ENCODE measurements at regions not wholly inside any gene's neighbourhood (a gene's known extent, or its start where the extent isn't known, plus 50 kb on each side); places are given as distances from the start of the nearest gene placed in this dataset.

GRCh38 chr4:138405466-138405891 is 163.3 kb upstream of the SLC7A11 start:
- TF ChIP-seq CTCF (IDR thresholded peaks at IDR 0.05; ENCODE audit: unreplicated experiment) = no peak
- Mint-ChIP-seq H3K36me3 (ENCODE audit: insufficient read depth, unreplicated experiment) (no peaks in the 10 kb centered on the region), H3K4me1 (ENCODE audit: insufficient read depth, unreplicated experiment) (peaks cover 29% of the 10 kb centered on the region), H3K4me3 (ENCODE audit: unreplicated experiment) (no peak overlapping the region), H3K27me3 (ENCODE audit: insufficient read depth, unreplicated experiment) (no peaks in the 10 kb centered on the region), H3K27ac (ENCODE audit: low read depth, unreplicated experiment) (peak overlapping the region; percentile 1), H3K9me3 (ENCODE audit: unreplicated experiment) (no peaks in the 10 kb centered on the region)
- intact Hi-C loops (cut with micrococcal nuclease) = loop anchor here (2.0 kb wide), 1 partner anchor 165 kb away; no protein-coding TSS in a partner anchor
- ChIA-PET CTCF (interaction anchor here (0.6 to 1.1 kb wide), 3 partner anchors 9 to 170 kb away, joined by 3 to 4 read pairs (median 3); no protein-coding TSS in a partner anchor), POLR2A (interaction anchor here (0.7 to 2.2 kb wide), 6 partner anchors 12 to 164 kb away, joined by 3 to 17 read pairs (median 4); partner anchors contain the start of gene SLC7A11)
- BruUV-seq (replicated peaks) = no TSS peak
- DNase-seq (ENCODE audit: unreplicated experiment) = peak; percentile 50

- Mint-ChIP-seq H3K9me3 (ENCODE audit: unreplicated experiment) (no peaks in the 10 kb centered on the region), H3K36me3 (ENCODE audit: insufficient read depth, unreplicated experiment) (no peaks in the 10 kb centered on the region), H3K27me3 (ENCODE audit: insufficient read depth, unreplicated experiment) (no peaks in the 10 kb centered on the region), H3K4me3 (ENCODE audit: unreplicated experiment) (no peak overlapping the region), H3K27ac (ENCODE audit: low read depth, unreplicated experiment) (no peak overlapping the region), H3K4me1 (ENCODE audit: insufficient read depth, unreplicated experiment) (peaks cover 29% of the 10 kb centered on the region)
- BruUV-seq (replicated peaks) = no TSS peak
- DNase-seq (ENCODE audit: unreplicated experiment) = no peak
- intact Hi-C loops (cut with micrococcal nuclease) = loop anchor here (2.0 kb wide), 1 partner anchor 164 kb away; no protein-coding TSS in a partner anchor
- TF ChIP-seq CTCF (IDR thresholded peaks at IDR 0.05; ENCODE audit: unreplicated experiment) = no peak
- POLR2A ChIA-PET = interaction anchor here (2.1 to 2.2 kb wide), 2 partner anchors 13 to 164 kb away, joined by 6 to 17 read pairs; partner anchors contain the start of gene SLC7A11
- CTCF ChIA-PET = interaction anchor here (1.1 kb wide), 1 partner anchor 8 kb away, joined by 3 read pairs; no protein-coding TSS in a partner anchor
Measured at GRCh38 chr4:138404801-138405200, 162.7 kb upstream of the SLC7A11 start.

- intact Hi-C loops (cut with micrococcal nuclease) = loop anchor here (2.0 kb wide), 1 partner anchor 163 kb away; no protein-coding TSS in a partner anchor
- CTCF ChIA-PET = no interaction called here
- no peak for TF ChIP-seq CTCF (IDR thresholded peaks at IDR 0.05; ENCODE audit: unreplicated experiment)
- no peaks in the 10 kb centered on the region for H3K27me3 Mint-ChIP-seq (ENCODE audit: insufficient read depth, unreplicated experiment)
- no TSS peak for BruUV-seq (replicated peaks)
- H3K27ac Mint-ChIP-seq (ENCODE audit: low read depth, unreplicated experiment) = no peak overlapping the region
- H3K36me3 Mint-ChIP-seq (ENCODE audit: insufficient read depth, unreplicated experiment) = no peaks in the 10 kb centered on the region
- DNase-seq (ENCODE audit: unreplicated experiment) = no peak
- H3K9me3 Mint-ChIP-seq (ENCODE audit: unreplicated experiment) = no peaks in the 10 kb centered on the region
- H3K4me1 Mint-ChIP-seq (ENCODE audit: insufficient read depth, unreplicated experiment) = peaks cover 29% of the 10 kb centered on the region
- POLR2A ChIA-PET = interaction anchor here (2.1 to 2.2 kb wide), 2 partner anchors 13 to 163 kb away, joined by 6 to 17 read pairs; partner anchors contain the start of gene SLC7A11
- H3K4me3 Mint-ChIP-seq (ENCODE audit: unreplicated experiment) = no peak overlapping the region
Measured at GRCh38 chr4:138404251-138404650, 162.1 kb upstream of the SLC7A11 start.

- H3K36me3 Mint-ChIP-seq (ENCODE audit: insufficient read depth, unreplicated experiment) = no peaks in the 10 kb centered on the region
- TF ChIP-seq CTCF (IDR thresholded peaks at IDR 0.05; ENCODE audit: unreplicated experiment) = no peak
- H3K4me3 Mint-ChIP-seq (ENCODE audit: unreplicated experiment) = no peak overlapping the region
- POLR2A ChIA-PET = no interaction called here
- no TSS peak for BruUV-seq (replicated peaks)
- DNase-seq (ENCODE audit: unreplicated experiment) = peak; percentile 9
- CTCF ChIA-PET = interaction anchor here (0.7 kb wide), 1 partner anchor 11 kb away, joined by 3 read pairs; no protein-coding TSS in a partner anchor
- H3K27ac Mint-ChIP-seq (ENCODE audit: low read depth, unreplicated experiment) = no peak overlapping the region
- H3K4me1 Mint-ChIP-seq (ENCODE audit: insufficient read depth, unreplicated experiment) = peaks cover 18% of the 10 kb centered on the region
- H3K9me3 Mint-ChIP-seq (ENCODE audit: unreplicated experiment) = no peaks in the 10 kb centered on the region
- intact Hi-C loops (cut with micrococcal nuclease) = no loop called here
- no peaks in the 10 kb centered on the region for H3K27me3 Mint-ChIP-seq (ENCODE audit: insufficient read depth, unreplicated experiment)
Measured at GRCh38 chr4:138401334-138401733, 159.2 kb upstream of the SLC7A11 start.

All from MCF 10A (cell line).